GM19397 (cell line): ENCODE measurements at regions not wholly inside any gene's neighbourhood (a gene's known extent, or its start where the extent isn't known, plus 50 kb on each side); places are given as distances from the start of the nearest gene placed in this dataset.

ENCODE experiments used
- ATAC-seq: cut with Tn5 transposase; IDR thresholded peaks from one replicate; pipeline ENCODE4 v1.9.1; 2021; ENCODE audit warnings: mild to moderate bottlenecking, moderate library complexity; ENCODE audit not compliant: unreplicated experiment

- no peak for ATAC-seq
These were observed 114.5 kb downstream of the RXFP2 start for GRCh38 chr13:31853643-31854326.

DNA sequence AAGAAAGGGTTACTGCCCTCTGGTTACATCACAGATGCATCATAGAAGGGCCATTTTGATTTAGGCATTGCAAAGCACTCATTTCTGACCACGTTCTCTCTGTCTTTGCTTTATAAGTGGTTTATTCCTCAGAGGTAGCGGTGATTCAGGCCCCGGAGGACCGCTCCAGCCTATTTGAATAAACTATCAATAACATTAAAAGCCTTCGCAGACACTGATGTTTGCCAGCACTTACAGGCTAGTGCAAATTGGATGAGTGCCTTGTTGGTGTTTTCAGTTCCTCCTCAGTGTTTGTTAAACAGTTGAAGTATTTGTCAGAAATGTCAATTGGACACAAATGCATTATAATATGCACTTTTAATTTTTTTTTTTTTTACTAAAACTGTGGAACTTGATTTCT is 120.2 kb downstream of the RXFP2 start:
- ATAC-seq: no peak

DNA sequence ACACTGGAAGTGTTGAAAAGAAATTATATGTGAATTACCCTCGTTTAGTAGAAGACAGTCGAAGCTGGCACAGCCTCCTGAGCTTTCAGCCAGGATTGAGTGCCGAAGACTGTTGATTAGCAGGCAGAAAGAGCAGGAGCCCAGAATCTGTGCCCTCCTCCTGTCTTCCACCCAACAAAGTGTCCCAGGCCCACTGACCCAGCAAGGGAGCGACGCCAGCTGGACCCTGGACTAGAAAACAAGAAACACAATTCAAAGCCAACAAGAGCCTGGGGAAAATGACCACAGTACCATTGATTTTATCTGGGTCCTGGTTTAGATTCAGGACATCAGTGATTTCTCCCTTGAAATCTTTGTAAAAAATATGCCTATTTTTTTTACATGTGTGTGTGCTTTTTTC is 120.7 kb downstream of the RXFP2 start:
- ATAC-seq: no peak

- no peak for ATAC-seq
These were observed 123.5 kb downstream of the RXFP2 start for GRCh38 chr13:31862828-31863227.

- ATAC-seq: no peak
These were observed 125.0 kb downstream of the RXFP2 start for GRCh38 chr13:31864307-31864706.

DNA sequence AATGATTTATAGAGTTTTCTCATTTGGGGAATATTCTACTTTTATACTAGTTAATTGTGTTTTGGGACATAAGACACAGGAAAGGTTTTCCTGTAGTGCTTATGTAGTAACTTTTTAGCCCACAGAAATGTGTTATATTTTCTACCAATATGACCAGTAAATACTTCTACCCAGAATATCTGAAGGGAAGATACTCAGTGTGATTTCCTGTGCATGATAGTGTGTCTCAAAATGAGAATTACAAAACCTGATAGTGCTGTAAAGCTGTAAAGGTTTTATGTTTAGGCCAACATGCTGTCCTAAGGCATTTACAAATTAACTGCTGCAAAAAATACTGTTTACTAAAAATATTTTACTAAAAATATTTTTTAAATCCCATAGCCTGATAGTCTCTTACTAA is 126.8 kb downstream of the RXFP2 start:
- no peak for ATAC-seq

GRCh38 chr13:31867709-31868108 is 128.4 kb downstream of the RXFP2 start:
- ATAC-seq: no peak

GRCh38 chr13:31869582-31869981 is 130.3 kb downstream of the RXFP2 start:
- ATAC-seq: no peak

GRCh38 chr13:31870511-31870910 is 131.2 kb downstream of the RXFP2 start:
- no peak for ATAC-seq

DNA sequence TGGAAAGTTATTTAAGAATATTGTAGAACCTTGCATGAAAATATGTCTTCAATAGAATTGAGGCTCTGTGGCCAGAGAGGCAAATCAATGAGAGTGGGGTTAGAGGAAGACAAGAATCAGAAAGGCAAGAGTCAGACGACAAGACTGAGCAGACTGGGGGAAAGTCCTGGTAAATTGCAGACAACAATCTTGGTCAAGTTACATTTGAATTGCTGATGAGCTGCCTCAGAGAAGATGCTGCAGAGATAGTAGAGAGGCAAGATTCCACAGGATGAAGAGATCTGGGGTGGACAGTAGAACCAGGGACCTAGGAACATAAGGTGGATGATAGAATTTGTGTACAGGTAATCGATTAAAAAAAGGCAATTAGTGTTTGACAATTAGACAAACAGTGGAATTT is 133.8 kb downstream of the RXFP2 start:
- ATAC-seq: no peak

GRCh38 chr13:31875134-31875533 is 135.8 kb downstream of the RXFP2 start:
- ATAC-seq: no peak

DNA sequence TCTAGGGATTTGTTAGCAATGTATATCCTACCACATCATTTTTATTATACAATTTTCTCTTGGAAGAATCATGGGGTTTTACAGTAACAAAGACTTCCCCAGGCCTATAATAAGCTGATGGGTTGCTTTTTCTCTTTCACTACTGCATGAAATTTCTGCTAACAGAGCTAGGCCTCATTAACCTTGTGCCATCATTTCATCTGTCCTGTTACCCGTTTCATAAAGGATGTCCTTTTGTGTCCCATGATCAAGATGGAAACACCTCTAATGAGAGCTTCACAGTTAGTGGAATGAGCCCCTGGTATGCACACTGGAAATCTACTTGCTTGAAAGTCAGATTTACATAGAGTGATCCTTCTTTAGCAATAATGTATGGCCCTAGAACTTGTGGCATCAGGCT is 138.7 kb downstream of the RXFP2 start:
- no peak for ATAC-seq

DNA sequence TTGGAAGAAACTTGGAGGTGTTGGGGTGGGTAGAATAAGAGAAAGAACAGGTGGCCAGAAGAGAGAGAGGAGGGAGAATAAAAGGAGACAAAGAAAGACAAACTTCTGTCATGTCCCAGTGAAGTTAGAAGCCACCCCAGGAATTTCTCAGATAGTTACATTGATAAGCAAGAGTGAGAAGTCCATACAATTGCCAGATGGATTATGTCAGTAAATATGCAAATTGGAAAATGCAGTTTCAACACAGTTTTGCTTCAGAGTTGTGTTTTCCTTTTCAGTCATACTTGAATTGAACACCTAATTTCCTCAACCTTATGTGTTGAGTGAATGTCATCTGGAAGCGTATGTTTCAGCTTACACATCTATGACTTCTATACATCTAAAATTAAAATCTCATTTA is 139.2 kb downstream of the RXFP2 start:
- ATAC-seq: no peak

DNA sequence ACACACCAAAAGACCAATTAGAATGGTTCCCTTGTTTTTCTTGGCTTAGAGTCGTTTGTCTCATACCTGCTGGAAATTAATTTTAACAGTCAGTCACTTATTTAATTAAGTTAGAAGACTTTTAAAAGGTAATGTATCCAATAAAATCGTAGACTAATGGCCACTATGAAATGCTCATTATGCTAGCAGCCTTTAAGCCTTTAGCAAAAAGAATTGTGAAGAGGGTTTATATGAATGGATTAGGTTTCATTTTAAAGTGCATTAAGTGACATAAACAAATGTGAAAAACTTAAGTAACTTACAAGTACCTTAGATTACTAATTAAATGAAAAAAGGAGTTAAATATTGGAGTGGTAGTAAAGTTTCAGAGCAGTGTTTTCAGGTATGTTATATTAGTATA is 139.6 kb downstream of the RXFP2 start:
- ATAC-seq: no peak

DNA sequence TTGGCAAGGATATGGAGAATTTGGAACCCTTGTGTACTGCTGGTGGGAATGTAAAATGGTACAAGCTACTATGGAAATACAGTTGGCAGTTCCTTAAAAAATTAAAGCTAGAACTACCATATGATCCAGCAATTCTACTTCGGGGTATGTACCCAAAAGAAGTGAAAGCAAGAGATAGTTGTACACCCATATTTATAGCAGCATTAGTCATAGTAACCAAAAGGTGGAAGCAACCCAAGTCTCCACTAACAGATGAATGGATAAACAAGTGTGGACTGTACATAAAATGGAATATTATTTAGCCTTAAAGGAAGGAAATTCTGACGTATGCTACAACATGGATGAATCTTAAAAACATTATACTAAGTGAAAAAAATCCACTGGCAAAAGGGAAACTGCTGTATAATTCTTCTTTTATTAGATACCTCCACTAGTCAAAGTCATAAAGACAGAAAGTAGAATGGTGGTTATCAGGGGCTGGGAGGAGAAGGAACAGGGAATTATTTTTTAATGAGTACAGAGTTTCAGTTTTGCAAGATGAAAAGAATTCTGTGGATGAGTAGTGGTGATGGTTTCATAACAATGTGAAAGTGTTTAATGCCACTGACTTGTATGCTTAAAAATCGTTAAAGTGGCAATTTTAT is 141.6 kb downstream of the RXFP2 start:
- no peak for ATAC-seq

- no peak for ATAC-seq
These were observed 142.2 kb downstream of the RXFP2 start for GRCh38 chr13:31881495-31881882.

GRCh38 chr13:31882794-31883193 is 143.5 kb downstream of the RXFP2 start:
- ATAC-seq: no peak

DNA sequence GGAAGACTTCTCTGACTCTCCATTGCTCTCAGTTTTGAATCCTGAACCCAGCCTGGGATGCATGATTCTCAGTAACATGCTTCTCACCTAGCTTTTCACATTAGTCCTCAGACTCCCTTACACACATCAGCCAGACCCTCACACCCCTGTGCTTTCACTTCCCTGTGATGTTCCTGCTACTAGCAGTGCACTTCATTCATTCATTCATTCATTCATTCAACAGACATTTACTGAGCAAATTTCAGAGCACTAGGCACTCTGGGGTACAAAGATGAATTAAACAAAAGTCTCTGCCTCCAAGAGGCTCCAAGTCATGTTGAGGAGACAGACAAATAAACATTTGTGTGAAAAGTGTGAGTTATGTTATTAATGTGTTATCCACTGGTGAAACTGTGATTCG is 145.2 kb downstream of the RXFP2 start:
- ATAC-seq: no peak

DNA sequence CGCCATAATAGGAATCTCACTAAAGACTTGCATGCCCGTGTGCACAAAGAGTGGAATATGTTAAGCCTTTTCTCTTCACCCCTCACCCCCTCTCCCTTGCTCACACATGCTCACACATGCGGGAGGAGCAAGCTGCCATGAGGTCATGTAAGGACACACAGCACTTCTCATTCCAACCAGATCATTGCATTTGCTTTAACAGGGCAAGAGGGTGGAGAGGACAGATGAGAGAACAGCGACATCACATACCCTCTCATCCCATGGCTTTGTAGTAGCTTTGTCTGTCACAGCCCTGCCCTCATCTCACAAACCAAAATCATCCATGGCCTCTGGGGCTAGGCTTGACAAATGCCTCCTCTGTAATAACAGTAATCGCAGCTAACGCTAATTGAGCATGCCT is 145.6 kb upstream of the FRY start:
- no peak for ATAC-seq

DNA sequence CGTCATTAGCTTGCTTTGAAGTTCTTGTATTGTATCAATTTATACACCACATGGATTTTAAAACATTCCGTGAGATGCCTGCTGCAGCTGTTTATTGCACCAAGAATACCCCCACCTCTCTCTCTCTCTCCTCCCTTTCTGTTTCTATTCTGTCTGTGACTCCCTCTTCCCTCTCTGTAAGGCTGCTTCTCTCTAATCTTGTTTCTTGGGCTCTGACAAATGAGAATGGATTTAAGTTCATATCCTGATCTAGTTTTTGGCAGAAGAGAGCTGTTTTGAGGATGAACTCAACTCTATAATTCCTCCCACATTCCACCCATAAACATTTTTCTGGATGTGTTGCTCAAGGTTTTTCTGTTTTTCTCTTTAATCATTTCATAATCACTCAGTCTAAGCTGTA is 144.3 kb upstream of the FRY start:
- no peak for ATAC-seq

- no peak for ATAC-seq
These were observed 140.6 kb upstream of the FRY start for GRCh38 chr13:31890946-31891345.

DNA sequence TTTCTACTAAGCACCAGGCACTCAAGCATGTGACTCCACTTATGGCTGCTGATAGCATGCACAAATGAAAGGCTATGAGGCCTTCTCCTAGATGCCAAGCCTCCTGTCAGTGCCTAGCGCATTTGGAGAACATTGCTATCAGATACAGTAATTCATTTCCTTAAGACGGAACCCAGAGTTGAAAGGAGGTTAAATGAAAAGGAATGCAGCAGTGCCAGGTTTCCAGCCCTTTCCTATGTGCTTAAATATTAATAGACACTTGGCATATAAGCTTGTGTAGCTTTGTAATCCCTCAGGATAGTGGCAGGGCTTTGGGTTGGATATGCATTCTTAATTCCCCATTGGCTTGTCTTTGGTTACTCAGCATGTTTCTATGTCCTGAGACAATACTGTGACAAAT is 140.1 kb upstream of the FRY start:
- ATAC-seq: no peak

DNA sequence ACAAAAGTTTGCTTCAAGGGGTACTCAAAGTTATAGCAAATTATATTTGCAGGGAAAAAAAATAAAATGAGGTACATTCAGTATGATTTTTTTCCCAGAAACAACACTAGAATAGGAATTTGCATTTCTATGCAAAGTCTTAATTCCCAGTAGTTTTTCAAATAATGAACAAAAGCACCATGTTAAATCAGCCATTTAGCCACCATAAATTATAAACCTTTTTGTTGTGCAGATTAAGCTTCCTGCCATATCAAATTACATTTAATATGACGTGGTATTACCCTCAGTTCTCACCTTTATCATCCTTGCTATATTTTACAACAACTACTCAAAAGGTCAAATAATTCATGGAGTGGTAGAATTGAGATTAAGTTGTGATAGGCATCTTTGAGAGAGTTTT is 136.6 kb upstream of the FRY start:
- no peak for ATAC-seq
